Activated CD4-positive, alpha-beta T cell treated with anti-CD3 and anti-CD28 coated beads for 4 hours (primary cell): ENCODE measurements at regions not wholly inside any gene's neighbourhood (a gene's known extent, or its start where the extent isn't known, plus 50 kb on each side); places are given as distances from the start of the nearest gene placed in this dataset.
"Not testable (repeated sequence)": the region's sequence is repeated elsewhere in the genome, so short reads cannot be mapped to it uniquely, and the experiment has no call there.

ENCODE experiments used
- DNase-seq, 2 donors: peaks; one replicate each; pipeline ENCODE4 v3.0.0-alpha.2; 2020

DNA sequence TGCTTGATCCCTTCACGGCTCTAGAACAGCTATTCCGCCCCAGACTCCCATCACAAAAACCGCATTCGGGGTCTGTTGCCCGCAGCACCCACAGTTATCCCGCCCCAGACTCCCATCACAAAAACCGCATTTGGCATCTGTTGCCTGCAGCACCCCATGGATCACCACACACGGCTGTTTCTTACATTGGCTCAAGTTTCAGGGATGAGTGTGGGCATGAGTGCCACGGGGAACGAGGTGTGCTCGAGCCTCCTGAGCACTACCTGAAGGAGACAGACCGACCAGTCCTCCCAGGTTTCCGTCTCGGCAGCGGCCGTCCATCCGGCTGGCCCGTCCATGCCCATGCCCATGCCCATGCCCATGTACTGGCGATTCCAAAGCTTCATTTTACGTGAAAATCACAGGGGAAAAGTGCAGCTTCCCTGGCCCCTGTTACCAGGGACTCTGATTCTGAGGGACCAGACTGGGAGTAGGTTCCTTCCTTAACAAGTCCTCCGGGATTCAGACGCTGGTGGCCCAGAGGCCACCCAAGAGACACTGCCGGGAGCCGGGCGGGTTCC lies 66.4 kb upstream of the INSIG1 start:
- no peak for DNase-seq

GRCh38 chr7:155231941-155232340 lies 65.7 kb upstream of the INSIG1 start:
- DNase-seq = no peak

- DNase-seq = no peak
These were observed 64.8 kb upstream of the INSIG1 start for GRCh38 chr7:155232911-155233310.

- DNase-seq = no peak
These were observed 64.1 kb upstream of the INSIG1 start for GRCh38 chr7:155233311-155234157.

DNA sequence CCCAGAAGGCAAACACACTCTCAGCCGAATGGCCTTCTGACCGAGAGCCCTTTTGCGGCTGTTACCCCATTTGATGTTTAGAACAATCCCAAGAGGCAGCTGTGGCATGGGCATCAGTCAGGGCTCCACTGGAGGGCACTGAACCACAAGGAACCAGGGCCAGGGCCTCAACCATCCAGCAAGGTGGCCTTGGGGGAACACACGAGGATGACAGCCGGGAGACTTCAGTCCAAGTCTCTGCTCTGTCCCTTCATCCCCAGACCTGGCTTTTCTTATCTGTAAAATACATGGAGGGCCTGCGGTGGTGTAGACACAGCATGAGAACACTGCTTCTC lies 63.6 kb upstream of the INSIG1 start:
- DNase-seq = no peak

GRCh38 chr7:155234950-155235789 lies 62.5 kb upstream of the INSIG1 start:
- no peak for DNase-seq

DNA sequence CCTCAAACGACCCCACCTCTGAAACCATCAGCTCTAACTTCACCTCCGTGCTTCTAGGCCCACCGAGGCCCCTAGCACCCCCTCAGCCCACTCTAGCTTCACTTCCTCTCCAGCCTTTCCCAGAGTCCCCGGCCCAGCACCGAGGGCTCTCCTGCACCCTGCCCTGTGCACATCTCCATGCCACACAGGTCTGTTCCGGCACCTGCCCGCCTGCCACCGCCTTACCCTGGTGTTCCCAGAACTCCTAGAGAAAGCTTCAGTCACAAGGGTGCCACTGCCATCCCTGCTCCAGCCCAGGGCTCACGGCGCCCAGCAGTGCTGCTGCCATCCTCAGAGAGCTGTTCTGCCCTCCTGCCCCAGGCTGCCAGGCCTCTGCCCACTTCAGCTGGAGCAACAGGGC lies 61.3 kb upstream of the INSIG1 start:
- no peak for DNase-seq

- no peak for DNase-seq
These were observed 60.4 kb upstream of the INSIG1 start for GRCh38 chr7:155237297-155237696.

DNA sequence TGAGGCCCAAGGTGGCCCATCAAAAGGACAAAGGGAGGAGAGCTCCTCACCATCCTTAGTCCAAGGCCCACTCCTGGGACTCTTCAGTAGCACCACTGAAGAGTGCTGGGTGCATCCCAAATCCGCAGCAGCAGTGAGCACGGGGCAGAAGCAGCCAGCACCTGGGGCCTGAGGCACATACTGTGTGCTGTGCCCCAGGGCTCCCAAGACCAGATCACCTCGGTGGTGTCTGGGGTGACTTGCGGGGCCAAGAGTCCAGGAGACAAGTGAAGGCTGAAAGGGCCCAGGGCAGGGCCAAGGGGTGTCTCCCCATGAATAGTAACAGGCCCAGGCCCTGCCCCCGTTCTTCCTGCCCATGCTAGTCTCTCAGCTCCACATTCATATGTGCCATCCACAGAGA lies 59.9 kb upstream of the INSIG1 start:
- no peak for DNase-seq

DNA sequence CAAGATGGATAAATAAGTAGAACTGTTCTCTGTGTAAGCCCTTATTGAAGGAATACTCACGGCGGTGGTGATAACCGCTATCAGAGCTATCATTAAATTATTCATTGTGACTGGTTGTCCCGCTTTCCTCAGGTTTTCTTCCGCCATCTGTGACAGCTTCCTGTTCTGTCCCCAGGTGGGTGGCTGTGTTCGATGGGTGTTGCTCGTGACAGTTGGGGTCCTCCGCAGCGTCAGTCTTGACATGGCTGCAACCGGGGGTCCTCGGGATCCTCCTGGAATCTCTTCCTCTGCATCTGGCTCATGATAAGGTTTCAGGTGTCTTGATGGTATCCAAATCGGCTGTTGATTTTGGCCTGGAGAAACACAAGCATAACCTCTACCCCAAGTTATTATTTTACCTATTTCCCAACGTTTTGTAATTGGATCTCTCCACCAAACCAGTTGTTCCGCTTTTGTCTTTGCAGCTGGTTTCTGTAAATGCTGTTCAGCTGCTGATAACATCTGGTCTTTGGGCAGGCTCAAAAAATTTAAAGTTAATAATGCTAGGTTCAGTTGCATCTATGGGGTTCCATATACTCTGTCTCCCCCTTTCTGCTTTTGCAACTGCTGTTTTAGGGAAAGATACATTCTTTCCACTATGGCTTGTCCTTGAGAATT lies 58.1 kb upstream of the INSIG1 start:
- DNase-seq = not testable (repeated sequence)

DNA sequence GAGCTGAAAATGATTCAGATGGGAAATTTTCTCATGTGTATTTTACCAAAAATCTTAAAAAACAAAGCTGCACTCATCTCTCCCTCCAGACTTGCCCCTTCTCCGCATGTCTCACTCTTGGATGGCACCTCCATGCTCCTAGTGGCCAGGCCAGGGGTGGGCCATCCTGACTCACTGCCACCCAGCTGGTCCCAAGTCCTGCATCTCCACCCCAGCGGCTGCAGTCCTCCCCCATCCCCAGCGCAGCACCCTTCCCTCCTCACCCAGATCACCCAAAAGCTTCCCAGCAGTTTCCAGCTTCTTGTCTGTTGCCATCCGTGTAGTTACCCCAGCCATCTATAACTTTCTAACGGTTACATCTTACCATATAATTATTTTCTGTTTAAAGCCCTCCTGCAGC lies 53.0 kb upstream of the INSIG1 start:
- no peak for DNase-seq

- no peak for DNase-seq
These were observed 50.0 kb upstream of the INSIG1 start for GRCh38 chr7:155247479-155248365.
